Body of pancreas (tissue), 4 donors: ENCODE measurements at regions not wholly inside any gene's neighbourhood (a gene's known extent, or its start where the extent isn't known, plus 50 kb on each side); places are given as distances from the start of the nearest gene placed in this dataset.

ENCODE experiments used
- POLR2A ChIP-seq, 3 donors: fragments of 450-650 bp; IDR thresholded peaks; one replicate each; pipeline ENCODE4 v1.6.1; 2016; ENCODE audit warnings: antibody characterized with exemption in 3 of 3, mild to moderate bottlenecking in 2 of 3
- TF ChIP-seq, protein P1 (sequence below), 7 experiments: fragments of 450-650 bp in 4 of 7; fragments of 200-600 bp in 3 of 7; sonication (generic) in 3 of 7; IDR thresholded peaks; one replicate each; pipeline ENCODE4 v1.5.1; 2016 to 2019; ENCODE audit warnings: antibody characterized with exemption in 7 of 7

DNA sequence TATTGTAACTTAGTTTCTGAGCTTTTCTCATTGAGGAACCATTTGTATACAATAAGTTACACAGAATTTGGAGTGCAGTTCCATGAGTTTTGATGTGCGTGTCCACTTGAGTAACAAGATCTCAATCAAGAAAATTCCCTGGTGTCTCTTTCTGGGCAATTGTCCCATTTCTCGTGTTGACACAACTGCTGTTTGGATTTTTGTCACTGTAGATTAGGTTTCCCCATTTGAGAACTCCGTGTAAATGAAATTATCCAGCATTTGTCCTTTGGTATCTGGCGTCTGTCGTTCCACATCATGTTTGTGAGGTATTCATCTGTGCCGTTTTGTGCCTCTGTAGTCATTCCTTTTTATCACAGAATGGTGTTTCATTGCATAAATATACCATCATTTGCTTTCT lies 547.0 kb downstream of the TBC1D22A start:
- TF ChIP-seq, protein P1, sequence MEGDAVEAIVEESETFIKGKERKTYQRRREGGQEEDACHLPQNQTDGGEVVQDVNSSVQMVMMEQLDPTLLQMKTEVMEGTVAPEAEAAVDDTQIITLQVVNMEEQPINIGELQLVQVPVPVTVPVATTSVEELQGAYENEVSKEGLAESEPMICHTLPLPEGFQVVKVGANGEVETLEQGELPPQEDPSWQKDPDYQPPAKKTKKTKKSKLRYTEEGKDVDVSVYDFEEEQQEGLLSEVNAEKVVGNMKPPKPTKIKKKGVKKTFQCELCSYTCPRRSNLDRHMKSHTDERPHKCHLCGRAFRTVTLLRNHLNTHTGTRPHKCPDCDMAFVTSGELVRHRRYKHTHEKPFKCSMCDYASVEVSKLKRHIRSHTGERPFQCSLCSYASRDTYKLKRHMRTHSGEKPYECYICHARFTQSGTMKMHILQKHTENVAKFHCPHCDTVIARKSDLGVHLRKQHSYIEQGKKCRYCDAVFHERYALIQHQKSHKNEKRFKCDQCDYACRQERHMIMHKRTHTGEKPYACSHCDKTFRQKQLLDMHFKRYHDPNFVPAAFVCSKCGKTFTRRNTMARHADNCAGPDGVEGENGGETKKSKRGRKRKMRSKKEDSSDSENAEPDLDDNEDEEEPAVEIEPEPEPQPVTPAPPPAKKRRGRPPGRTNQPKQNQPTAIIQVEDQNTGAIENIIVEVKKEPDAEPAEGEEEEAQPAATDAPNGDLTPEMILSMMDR (IDR thresholded peaks at IDR 0.05) = no peak
- TF ChIP-seq POLR2A (IDR thresholded peaks at IDR 0.05) = no peak
